LNCaP clone FGC (cell line): ENCODE measurements at regions not wholly inside any gene's neighbourhood (a gene's known extent, or its start where the extent isn't known, plus 50 kb on each side); places are given as distances from the start of the nearest gene placed in this dataset.

Experiments
- DNase-seq: peaks from one replicate; pipeline ENCODE4 v3.0.0-alpha.2; 2011; ENCODE audit warnings: low read depth
- H3K4me3 ChIP-seq: 2 replicates; pipeline ENCODE4 v1.5.1; 2011; ENCODE audit warnings: mild to moderate bottlenecking, low read depth, low read length, control low read depth
- CTCF ChIP-seq: IDR thresholded peaks from 2 replicates; pipeline ENCODE4 v1.5.1; 2012; ENCODE audit warnings: mild to moderate bottlenecking; ENCODE audit not compliant: control insufficient read depth, insufficient read depth; ENCODE audit errors: extremely low read depth

- peak; percentile 34 for DNase-seq
- TF ChIP-seq CTCF: no peak
- no peak overlapping the region for H3K4me3 ChIP-seq
These were observed 86.8 kb upstream of the VAV3 start for GRCh38 chr1:108051631-108052377.

- TF ChIP-seq CTCF: no peak
- no peak for DNase-seq
- no peak overlapping the region for H3K4me3 ChIP-seq
These were observed 86.1 kb upstream of the VAV3 start for GRCh38 chr1:108050911-108051629.

DNA sequence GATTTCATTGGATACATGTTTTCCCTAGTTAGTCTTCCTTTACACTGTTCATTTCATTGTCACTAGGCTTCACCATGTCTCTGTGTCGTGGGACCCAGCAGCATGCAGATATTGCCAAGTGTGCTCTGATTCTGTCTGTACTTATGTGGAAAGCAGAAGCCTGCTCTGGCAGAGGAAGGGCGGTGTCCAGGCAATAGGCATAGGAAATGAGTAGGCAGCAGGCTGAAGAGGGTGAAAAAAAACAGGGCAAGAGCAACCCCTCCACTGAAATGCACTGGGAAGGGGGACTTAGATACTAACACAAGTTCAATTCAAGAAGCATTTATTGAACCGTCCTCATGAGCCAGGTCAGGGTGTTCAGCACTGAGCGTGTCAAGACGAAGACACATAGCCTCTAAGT is 85.2 kb upstream of the VAV3 start:
- TF ChIP-seq CTCF: no peak
- no peak overlapping the region for H3K4me3 ChIP-seq
- no peak for DNase-seq

- no peak for DNase-seq
- TF ChIP-seq CTCF: no peak
- H3K4me3 ChIP-seq: no peak overlapping the region
These were observed 84.3 kb upstream of the VAV3 start for GRCh38 chr1:108049178-108049819.

DNA sequence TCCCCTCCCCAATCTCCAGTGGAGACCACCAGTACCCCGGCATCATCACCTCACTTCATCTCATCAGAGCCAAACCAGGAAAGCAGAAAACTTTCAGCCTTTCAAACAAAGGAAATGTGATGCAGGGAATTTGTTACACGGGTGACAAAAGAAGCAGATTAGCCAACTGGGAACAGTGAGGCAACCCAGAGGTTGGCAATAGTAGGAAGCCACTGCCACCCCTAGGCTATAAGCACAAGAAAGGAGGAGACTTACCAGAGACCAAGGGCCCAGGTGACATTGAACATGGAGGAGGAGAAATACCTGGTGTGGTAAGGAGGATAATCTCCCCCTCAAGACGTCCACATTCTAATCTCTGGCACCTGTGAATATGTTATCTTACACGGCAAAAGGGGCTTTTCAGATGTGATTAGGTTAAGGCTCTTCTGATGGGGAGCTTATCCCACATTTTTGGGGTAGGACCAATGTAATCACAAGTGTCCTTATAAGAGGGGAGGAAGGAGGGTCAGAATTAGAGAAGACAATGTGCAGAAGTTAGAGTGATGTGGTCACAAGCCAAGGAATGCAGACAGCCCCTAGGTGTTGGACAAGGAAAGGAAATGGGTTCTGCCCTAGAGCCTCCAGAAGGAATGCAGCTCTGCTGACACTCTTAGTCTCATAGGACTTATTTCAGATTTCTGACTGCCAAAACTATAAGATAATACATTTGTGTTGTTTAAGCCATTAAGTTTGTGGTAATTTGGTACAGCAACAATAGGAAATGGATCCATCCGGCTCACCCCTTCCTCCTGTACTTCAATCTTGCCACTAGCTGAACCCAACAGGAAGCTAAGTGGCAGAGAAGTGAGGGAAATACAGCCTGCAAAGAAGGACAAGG is 83.6 kb upstream of the VAV3 start:
- no peak for DNase-seq
- TF ChIP-seq CTCF: no peak
- H3K4me3 ChIP-seq: no peak overlapping the region

DNA sequence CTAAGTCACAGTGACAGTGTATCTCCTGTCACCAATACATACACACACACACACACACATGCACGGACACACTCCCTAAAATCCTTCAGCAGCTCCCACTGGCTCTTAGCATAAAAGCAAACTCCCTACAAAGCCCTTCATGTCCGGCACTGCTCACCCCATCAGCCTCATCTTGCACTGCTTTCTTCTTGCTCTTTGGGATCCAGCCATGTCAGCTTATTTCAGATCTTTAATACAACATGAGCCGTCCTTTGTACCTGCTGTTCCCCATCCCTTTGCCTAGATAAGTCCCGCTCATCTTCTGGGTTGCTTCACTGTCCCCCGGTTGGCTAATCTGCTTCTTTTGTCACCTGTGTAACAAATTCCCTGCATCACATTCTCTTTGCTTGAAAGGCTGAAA is 82.1 kb upstream of the VAV3 start:
- no peak overlapping the region for H3K4me3 ChIP-seq
- no peak for TF ChIP-seq CTCF
- no peak for DNase-seq
